Stimulated activated CD8-positive, alpha-beta memory T cell treated with anti-CD3 and anti-CD28 coated beads, Interleukin-7, amount 100 ng/mL, for 48 hours (primary cell): ENCODE measurements at regions not wholly inside any gene's neighbourhood (a gene's known extent, or its start where the extent isn't known, plus 50 kb on each side); places are given as distances from the start of the nearest gene placed in this dataset.
A peak's percentile ranks its signal among the peaks of the same experiment; 100 is the strongest.
"Not testable (repeated sequence)": the region's sequence is repeated elsewhere in the genome, so short reads cannot be mapped to it uniquely, and the experiment has no call there.

Experiments
- DNase-seq, 2 donors: peaks; one replicate each; pipeline ENCODE4 v3.0.0-alpha.2; 2020; ENCODE audit warnings: low read depth in 1 of 2; ENCODE audit errors: extremely low read depth in 1 of 2

- DNase-seq, result no peak
Observed at GRCh38 chr20:22690616-22691179, 106.3 kb upstream of the FOXA2 start.

GRCh38 chr20:22691369-22692118 is 107.2 kb upstream of the FOXA2 start:
- DNase-seq, result peak; percentile 22 to 25

- DNase-seq, result no peak
Observed at GRCh38 chr20:22692119-22692475, 107.7 kb upstream of the FOXA2 start.

- not testable (repeated sequence) for DNase-seq
Observed at GRCh38 chr20:22692620-22693019, 108.2 kb upstream of the FOXA2 start.

- DNase-seq, result no peak
Observed at GRCh38 chr20:22696759-22697158, 112.4 kb upstream of the FOXA2 start.

- DNase-seq, result no peak
Observed at GRCh38 chr20:22698259-22698842, 114.0 kb upstream of the FOXA2 start.

- no peak for DNase-seq
Observed at GRCh38 chr20:22699396-22699795, 115.0 kb upstream of the FOXA2 start.

- DNase-seq, result no peak
Observed at GRCh38 chr20:22700367-22700766, 116.0 kb upstream of the FOXA2 start.

GRCh38 chr20:22701679-22702308 is 117.4 kb upstream of the FOXA2 start:
- no peak for DNase-seq

- DNase-seq, result no peak
Observed at GRCh38 chr20:22703843-22704242, 119.5 kb upstream of the FOXA2 start.

- no peak for DNase-seq
Observed at GRCh38 chr20:22711971-22712755, 127.8 kb upstream of the FOXA2 start.

- no peak for DNase-seq
Observed at GRCh38 chr20:22716821-22717351, 132.5 kb upstream of the FOXA2 start.

GRCh38 chr20:22717466-22717865 is 133.1 kb upstream of the FOXA2 start:
- no peak for DNase-seq

- no peak for DNase-seq
Observed at GRCh38 chr20:22719167-22719591, 134.8 kb upstream of the FOXA2 start.

- no peak for DNase-seq
Observed at GRCh38 chr20:22720206-22720605, 135.8 kb upstream of the FOXA2 start.

GRCh38 chr20:22722811-22723210 is 138.4 kb upstream of the FOXA2 start:
- DNase-seq, result no peak

- DNase-seq, result no peak
Observed at GRCh38 chr20:22723659-22724058, 139.3 kb upstream of the FOXA2 start.

- no peak for DNase-seq
Observed at GRCh38 chr20:22728146-22728745, 143.9 kb upstream of the FOXA2 start.

GRCh38 chr20:22729180-22729579 is 144.8 kb upstream of the FOXA2 start:
- no peak for DNase-seq

GRCh38 chr20:22729616-22730236 is 145.4 kb upstream of the FOXA2 start:
- DNase-seq, result no peak
